Fibroblast of pulmonary artery (primary cell): ENCODE measurements at regions not wholly inside any gene's neighbourhood (a gene's known extent, or its start where the extent isn't known, plus 50 kb on each side); places are given as distances from the start of the nearest gene placed in this dataset.

Experiments
- DNase-seq: peaks from one replicate; pipeline ENCODE4 v3.0.0-alpha.2; 2010; ENCODE audit warnings: low read depth
- H3K4me3 ChIP-seq: replicated peaks from 2 replicates; pipeline ENCODE4 v1.5.1; 2011; ENCODE audit warnings: low read depth, mild to moderate bottlenecking, control low read depth, low read length, moderate library complexity
- CTCF ChIP-seq: IDR thresholded peaks from 2 replicates; pipeline ENCODE4 v1.5.1; 2011; ENCODE audit warnings: mild to moderate bottlenecking, control low read depth, low read length, inconsistent platforms; ENCODE audit errors: missing control alignments

- no peak overlapping the region for H3K4me3 ChIP-seq
- no peak for DNase-seq
- no peak for TF ChIP-seq CTCF
Measured at GRCh38 chr6:19301980-19302379, 535.2 kb upstream of the ID4 start.

GRCh38 chr6:19303383-19303782 is 533.8 kb upstream of the ID4 start:
- no peak for TF ChIP-seq CTCF
- DNase-seq = no peak
- no peak overlapping the region for H3K4me3 ChIP-seq

- no peak overlapping the region for H3K4me3 ChIP-seq
- DNase-seq = no peak
- no peak for TF ChIP-seq CTCF
Measured at GRCh38 chr6:19309661-19310060, 527.5 kb upstream of the ID4 start.

- TF ChIP-seq CTCF = no peak
- no peak for DNase-seq
- no peak overlapping the region for H3K4me3 ChIP-seq
Measured at GRCh38 chr6:19311786-19312185, 525.4 kb upstream of the ID4 start.

GRCh38 chr6:19312241-19312978 is 524.8 kb upstream of the ID4 start:
- no peak for TF ChIP-seq CTCF

GRCh38 chr6:19317431-19317986 is 519.7 kb upstream of the ID4 start:
- H3K4me3 ChIP-seq = no peak overlapping the region
- no peak for DNase-seq
- no peak for TF ChIP-seq CTCF

More at GRCh38 chr6:19312241-19312978, 524.8 kb upstream of the ID4 start:
- no peak for DNase-seq
- no peak overlapping the region for H3K4me3 ChIP-seq

- H3K4me3 ChIP-seq = no peak overlapping the region
- no peak for TF ChIP-seq CTCF
- no peak for DNase-seq
Measured at GRCh38 chr6:19319005-19319404, 518.2 kb upstream of the ID4 start.
